Neutrophil (primary cell): ENCODE measurements at regions not wholly inside any gene's neighbourhood (a gene's known extent, or its start where the extent isn't known, plus 50 kb on each side); places are given as distances from the start of the nearest gene placed in this dataset.

Experiments used
- H3K27ac ChIP-seq: fragments of 200-600 bp; sonication (generic); 2 replicates; pipeline ENCODE4 v1.5.1; 2016; ENCODE audit warnings: mild to moderate bottlenecking, moderate library complexity
- H3K27me3 ChIP-seq: fragments of 200-600 bp; sonication (generic); 2 replicates; pipeline ENCODE4 v1.6.0; 2016; ENCODE audit warnings: mild to moderate bottlenecking
- H3K36me3 ChIP-seq: fragments of 200-600 bp; sonication (generic); 2 replicates; pipeline ENCODE4 v1.5.1; 2017
- H3K4me1 ChIP-seq, 2 experiments: fragments of 200-600 bp in 1 of 2; sonication (generic) in 1 of 2; 1 replicate in 1 of 2; 2 replicates in 1 of 2; pipeline versions ENCODE4 v1.5.1 to v1.6.1; 2013 to 2016; ENCODE audit warnings: low read depth in 1 of 2, low read length in 1 of 2, mild to moderate bottlenecking in 1 of 2, moderate library complexity in 1 of 2; ENCODE audit not compliant: control insufficient read depth in 1 of 2, insufficient read depth in 1 of 2
- H3K4me3 ChIP-seq, 2 experiments: fragments of 200-600 bp in 1 of 2; sonication (generic) in 1 of 2; 1 replicate in 1 of 2; 2 replicates in 1 of 2; pipeline ENCODE4 v1.5.1; 2013 to 2016; ENCODE audit warnings: low read depth in 1 of 2, low read length in 1 of 2, mild to moderate bottlenecking in 1 of 2, moderate library complexity in 1 of 2
- H3K9me3 ChIP-seq: fragments of 200-600 bp; sonication (generic); 2 replicates; pipeline ENCODE4 v1.5.1; 2016
- TF ChIP-seq, protein P1 (sequence below): fragments of 200-600 bp; sonication (generic); IDR thresholded peaks from 2 replicates; pipeline ENCODE4 v1.5.1; 2016; ENCODE audit warnings: antibody characterized with exemption

DNA sequence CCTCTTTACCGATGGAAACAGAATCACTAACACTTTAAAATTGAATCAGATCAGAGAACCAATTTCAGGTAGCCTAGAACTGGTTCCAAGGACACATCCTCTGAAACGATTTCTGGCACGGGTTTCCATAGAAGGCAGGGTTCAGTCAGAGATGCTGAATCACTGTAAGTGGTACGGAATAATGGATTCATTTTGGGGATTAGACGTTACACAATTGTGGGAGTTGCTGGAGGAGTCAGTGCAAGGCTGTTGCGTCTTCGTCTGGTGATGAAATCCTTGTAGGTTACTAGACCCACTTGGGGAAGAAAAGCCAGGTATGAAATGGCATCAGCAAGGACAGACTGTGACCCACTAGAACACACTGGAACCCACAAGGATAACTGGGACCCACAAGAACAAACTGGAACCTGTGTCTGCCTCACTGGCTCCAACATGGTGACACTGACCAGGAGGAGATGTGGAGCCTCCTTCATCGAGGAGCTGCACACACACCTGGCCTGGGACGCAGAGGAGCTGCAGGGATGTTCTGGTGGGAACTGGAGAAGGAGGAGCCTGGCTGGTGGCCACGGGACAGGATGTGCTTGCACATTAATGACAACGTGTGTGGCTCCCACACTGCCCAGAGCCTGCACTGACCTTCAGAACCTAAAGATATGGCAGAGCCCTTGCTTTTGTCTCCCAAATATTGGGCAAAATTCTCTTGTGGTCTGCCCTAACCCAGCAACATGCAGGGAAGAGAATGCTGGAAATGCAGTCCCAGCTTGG lies 105.1 kb downstream of the TRAPPC11 start:
- TF ChIP-seq, protein P1, sequence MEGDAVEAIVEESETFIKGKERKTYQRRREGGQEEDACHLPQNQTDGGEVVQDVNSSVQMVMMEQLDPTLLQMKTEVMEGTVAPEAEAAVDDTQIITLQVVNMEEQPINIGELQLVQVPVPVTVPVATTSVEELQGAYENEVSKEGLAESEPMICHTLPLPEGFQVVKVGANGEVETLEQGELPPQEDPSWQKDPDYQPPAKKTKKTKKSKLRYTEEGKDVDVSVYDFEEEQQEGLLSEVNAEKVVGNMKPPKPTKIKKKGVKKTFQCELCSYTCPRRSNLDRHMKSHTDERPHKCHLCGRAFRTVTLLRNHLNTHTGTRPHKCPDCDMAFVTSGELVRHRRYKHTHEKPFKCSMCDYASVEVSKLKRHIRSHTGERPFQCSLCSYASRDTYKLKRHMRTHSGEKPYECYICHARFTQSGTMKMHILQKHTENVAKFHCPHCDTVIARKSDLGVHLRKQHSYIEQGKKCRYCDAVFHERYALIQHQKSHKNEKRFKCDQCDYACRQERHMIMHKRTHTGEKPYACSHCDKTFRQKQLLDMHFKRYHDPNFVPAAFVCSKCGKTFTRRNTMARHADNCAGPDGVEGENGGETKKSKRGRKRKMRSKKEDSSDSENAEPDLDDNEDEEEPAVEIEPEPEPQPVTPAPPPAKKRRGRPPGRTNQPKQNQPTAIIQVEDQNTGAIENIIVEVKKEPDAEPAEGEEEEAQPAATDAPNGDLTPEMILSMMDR: no peak
- Histone ChIP-seq H3K9me3 (no peaks in the 10 kb centered on the region), H3K4me1 (peaks cover 16 to 19% of the 10 kb centered on the region in 2 experiments)

DNA sequence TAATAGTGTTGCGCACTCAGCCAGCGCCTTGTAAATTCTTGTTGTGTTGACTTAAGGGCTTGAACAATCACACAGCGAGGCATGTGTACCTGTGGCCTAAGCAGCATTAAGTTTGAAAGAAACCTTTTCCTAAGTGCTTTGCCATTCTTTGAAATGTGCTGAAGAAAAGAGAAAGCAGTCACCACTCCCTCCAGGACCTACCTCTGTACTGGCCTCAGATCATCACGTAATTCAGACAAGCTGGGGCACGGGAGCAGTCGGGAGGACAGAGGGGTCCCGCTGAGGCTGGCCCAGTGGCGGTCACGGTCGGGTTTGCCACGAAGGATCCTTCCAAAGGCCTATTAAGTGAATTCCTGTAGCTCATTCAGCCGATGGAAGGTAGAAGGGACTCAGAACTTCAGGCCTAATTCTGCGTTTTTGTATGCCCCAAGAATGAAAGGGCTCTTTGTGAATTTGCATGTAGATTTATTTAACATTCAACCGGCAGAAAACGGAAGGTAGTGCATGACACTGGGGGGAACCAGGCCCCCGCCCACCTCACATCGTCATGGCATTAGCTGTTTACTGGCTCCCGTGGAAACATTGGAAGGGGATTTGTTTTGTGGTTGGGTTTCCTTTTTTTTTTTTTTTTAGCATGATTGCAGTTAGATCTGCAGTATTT lies 106.3 kb downstream of the TRAPPC11 start:
- Histone ChIP-seq H3K27me3 (no peaks in the 10 kb centered on the region), H3K27ac (no peak overlapping the region), H3K4me1 (peaks cover 15 to 16% of the 10 kb centered on the region in 2 experiments), H3K36me3 (no peaks in the 10 kb centered on the region), H3K9me3 (no peaks in the 10 kb centered on the region), H3K4me3 (no peak overlapping the region)
- TF ChIP-seq, protein P1: no peak

More for the DNA sequence above, 105.1 kb downstream of the TRAPPC11 start:
- H3K27me3 ChIP-seq: no peaks in the 10 kb centered on the region
- H3K27ac ChIP-seq: no peak overlapping the region
- no peak overlapping the region for H3K4me3 ChIP-seq
- no peaks in the 10 kb centered on the region for H3K36me3 ChIP-seq

DNA sequence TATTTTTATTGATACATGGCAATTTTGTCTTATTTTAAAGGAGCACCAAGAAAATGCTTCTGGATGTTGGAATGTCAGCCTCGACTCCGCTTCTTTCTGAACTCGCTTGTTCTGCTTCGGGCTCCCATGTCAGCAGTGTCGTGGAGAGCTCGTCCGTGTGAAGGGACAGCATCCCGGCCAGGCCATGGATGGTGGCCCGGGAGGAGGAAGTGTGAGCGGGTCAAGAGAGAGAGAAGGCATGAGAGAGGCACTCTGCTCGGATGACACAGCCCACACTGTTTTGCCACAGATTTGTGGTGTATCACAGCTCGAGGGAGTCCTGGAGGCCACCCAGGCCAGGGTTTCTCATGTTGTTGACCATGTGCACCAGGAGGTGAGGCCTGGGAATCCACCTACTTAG lies 107.0 kb downstream of the TRAPPC11 start:
- no peak overlapping the region for H3K27ac ChIP-seq
- no peaks in the 10 kb centered on the region for H3K27me3 ChIP-seq
- TF ChIP-seq, protein P1: no peak
- no peaks in the 10 kb centered on the region for H3K36me3 ChIP-seq
- no peak overlapping the region for H3K4me3 ChIP-seq
- H3K9me3 ChIP-seq: no peaks in the 10 kb centered on the region
- H3K4me1 ChIP-seq: peaks cover 13 to 16% of the 10 kb centered on the region in 2 experiments

DNA sequence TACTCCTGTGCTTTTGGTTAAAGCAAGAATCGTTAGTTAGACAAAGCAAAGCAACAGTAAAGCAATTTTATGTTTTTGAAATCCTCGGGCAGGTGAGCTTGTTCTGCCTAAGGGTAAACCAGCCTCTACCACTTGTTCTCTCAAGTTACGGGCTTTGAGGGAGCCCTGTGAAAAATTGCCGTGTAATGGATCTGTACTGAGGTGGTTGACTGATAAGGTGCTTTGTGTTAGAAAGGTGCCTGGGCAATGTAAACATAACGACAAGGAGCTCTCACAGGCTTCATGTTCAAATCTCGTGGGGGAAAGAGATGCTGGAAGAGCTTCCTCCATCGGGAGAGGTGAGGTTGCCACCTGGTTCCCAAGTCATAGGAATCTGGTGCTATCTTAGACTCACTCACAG lies 111.8 kb downstream of the TRAPPC11 start:
- H3K27ac ChIP-seq: no peak overlapping the region
- no peak overlapping the region for H3K4me3 ChIP-seq
- H3K9me3 ChIP-seq: no peaks in the 10 kb centered on the region
- H3K27me3 ChIP-seq: no peaks in the 10 kb centered on the region
- H3K4me1 ChIP-seq: peaks cover 5 to 7% of the 10 kb centered on the region in 2 experiments
- H3K36me3 ChIP-seq: no peaks in the 10 kb centered on the region
- TF ChIP-seq, protein P1: no peak

DNA sequence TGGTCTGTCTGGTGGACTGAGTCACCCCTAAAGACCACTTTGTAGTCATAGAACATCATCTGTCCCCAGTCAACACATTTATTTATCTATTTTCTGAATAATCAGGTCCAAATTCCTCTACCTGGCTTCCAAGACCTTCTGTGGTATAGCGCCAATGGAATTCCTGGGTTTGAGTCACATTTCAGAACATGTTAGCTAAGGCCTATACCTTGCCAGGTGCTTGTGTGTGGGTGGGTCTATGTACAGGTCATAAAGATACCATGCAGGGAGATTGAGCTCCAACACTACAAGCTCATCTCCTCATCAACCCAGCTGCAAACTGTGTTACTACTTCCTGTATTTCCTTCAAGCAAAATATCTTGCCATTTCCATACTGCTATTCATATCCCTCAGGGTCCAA lies 113.3 kb downstream of the TRAPPC11 start:
- H3K27me3 ChIP-seq: no peaks in the 10 kb centered on the region
- H3K4me3 ChIP-seq: no peak overlapping the region
- no peak overlapping the region for H3K27ac ChIP-seq
- TF ChIP-seq, protein P1: no peak
- no peaks in the 10 kb centered on the region for H3K4me1 ChIP-seq
- no peaks in the 10 kb centered on the region for H3K36me3 ChIP-seq
- no peaks in the 10 kb centered on the region for H3K9me3 ChIP-seq
